ENCODE measurements at regions not wholly inside any gene's neighbourhood (a gene's known extent, or its start where the extent isn't known, plus 50 kb on each side); places are given as distances from the start of the nearest gene placed in this dataset.

GRCh38 chr9:111728617-111729366, 65.9 kb downstream of the SHOC1 start:
- TF ChIP-seq CTCF (conservative IDR thresholded peaks at IDR 0.05; ENCODE audit: low read depth, low read length): no peak
- DNase-seq (ENCODE audit: low read depth): peak; percentile 59
- no peak overlapping the region for H3K4me3 ChIP-seq (ENCODE audit: low read length)

GRCh38 chr9:111728143-111728542, 66.6 kb downstream of the SHOC1 start:
- TF ChIP-seq CTCF (conservative IDR thresholded peaks at IDR 0.05; ENCODE audit: low read depth, low read length): no peak
- DNase-seq (ENCODE audit: low read depth): no peak
- no peak overlapping the region for H3K4me3 ChIP-seq (ENCODE audit: low read length)

DNA sequence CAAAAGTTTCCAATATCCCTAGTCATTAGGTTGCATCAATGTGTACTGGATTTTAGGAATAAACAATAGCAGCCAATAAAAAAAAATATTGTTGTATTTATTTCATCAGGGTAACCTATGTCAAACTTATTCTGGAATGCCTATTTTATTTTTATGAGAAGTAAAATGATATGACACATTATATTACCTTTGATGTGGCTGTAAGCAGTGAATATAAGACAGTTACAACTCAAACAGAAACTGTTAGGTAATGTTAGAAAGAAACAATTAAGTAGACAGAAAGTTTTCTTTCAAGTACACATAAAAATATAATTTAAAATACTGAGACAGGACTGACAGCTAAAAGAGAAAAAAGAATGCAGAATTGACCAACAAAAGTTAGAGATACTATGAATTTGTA, 65.5 kb downstream of the GNG10 start:
- no peak for DNase-seq (ENCODE audit: low read depth)
- TF ChIP-seq CTCF (conservative IDR thresholded peaks at IDR 0.05; ENCODE audit: low read depth, low read length): no peak
- H3K4me3 ChIP-seq (ENCODE audit: low read length): no peak overlapping the region

DNA sequence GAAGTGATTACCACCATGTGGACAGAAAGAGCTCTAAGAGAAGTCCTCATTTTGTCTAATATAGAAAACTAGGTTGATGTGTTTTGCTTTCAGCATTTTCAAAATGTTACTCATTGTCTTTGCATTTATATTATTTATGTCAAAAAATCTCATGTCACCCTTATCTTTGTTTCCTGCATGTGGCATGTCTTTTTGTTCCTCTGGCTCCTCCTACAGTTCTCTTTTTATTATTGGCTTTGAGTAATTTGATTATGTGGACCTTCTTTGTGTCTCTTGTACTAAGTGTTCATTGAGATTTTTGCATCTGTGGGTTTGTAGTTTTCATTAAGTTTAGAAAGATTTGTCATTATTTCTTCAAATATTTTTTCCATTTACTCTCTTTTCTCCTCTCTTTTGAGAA, 58.8 kb downstream of the GNG10 start:
- TF ChIP-seq CTCF (conservative IDR thresholded peaks at IDR 0.05; ENCODE audit: low read depth, low read length): peak; percentile 7
- no peak for DNase-seq (ENCODE audit: low read depth)
- H3K4me3 ChIP-seq (ENCODE audit: low read length): no peak overlapping the region

All from retinal pigment epithelial cell (primary cell).